Right lobe of liver (tissue), 4 donors: ENCODE measurements at regions not wholly inside any gene's neighbourhood (a gene's known extent, or its start where the extent isn't known, plus 50 kb on each side); places are given as distances from the start of the nearest gene placed in this dataset.

Source experiments
- CTCF ChIP-seq, 4 donors: fragments of 200-600 bp in 3 of 4; fragments of 450-650 bp in 1 of 4; IDR thresholded peaks; one replicate each; pipeline versions ENCODE4 v1.5.1 to v1.8.0; 2016 to 2022; ENCODE audit warnings: antibody characterized with exemption in 4 of 4, mild to moderate bottlenecking in 2 of 4
- POLR2A ChIP-seq: fragments of 450-650 bp; IDR thresholded peaks from one replicate; pipeline ENCODE4 v1.6.1; 2017; ENCODE audit warnings: antibody characterized with exemption, mild to moderate bottlenecking
- donor health status: DM: no; HTN: no; CAD: no.
- donor health status: DM: no; HTN: no; CAD: no.
- donor health status: DM: no; HTN: yes; CAD: no.

- TF ChIP-seq POLR2A (no peak), CTCF (IDR thresholded peaks at IDR 0.05) (no peak)
Observed at GRCh38 chr16:29237971-29238370, 168.5 kb downstream of the NPIPB11 start.
